Urinary bladder (tissue), 3 donors: ENCODE measurements at regions not wholly inside any gene's neighbourhood (a gene's known extent, or its start where the extent isn't known, plus 50 kb on each side); places are given as distances from the start of the nearest gene placed in this dataset.

Experiments
- DNase-seq: peaks from one replicate; pipeline ENCODE4 v3.0.0-alpha.2; 2015; ENCODE audit errors: extremely low spot score
- H3K27ac ChIP-seq: one replicate; pipeline ENCODE4 v1.5.1; 2013; ENCODE audit warnings: low read depth, mild to moderate bottlenecking, moderate library complexity
- H3K36me3 ChIP-seq: one replicate; pipeline ENCODE4 v1.6.1; 2013; ENCODE audit warnings: mild to moderate bottlenecking, moderate library complexity; ENCODE audit not compliant: insufficient read depth
- H3K4me1 ChIP-seq: one replicate; pipeline ENCODE4 v1.6.1; 2013; ENCODE audit warnings: mild to moderate bottlenecking, moderate library complexity; ENCODE audit not compliant: insufficient read depth
- H3K4me3 ChIP-seq: one replicate; pipeline ENCODE4 v1.5.1; 2013; ENCODE audit warnings: low read depth, low read length
- WGBS: extraction: QIAGEN DNeasy Blood & Tissue Kit; methylation state at CpG from one replicate; pipeline ENCODE4 v1.1.7; 2013; 5-methylcytosine and 5-hydroxymethylcytosine counted together
- donor health status: healthy with polysubstance abuse.
- donor health status: healthy.

- H3K36me3 ChIP-seq = no peaks in the 10 kb centered on the region
- H3K27ac ChIP-seq = no peak overlapping the region
- no peak overlapping the region for H3K4me3 ChIP-seq
- DNase-seq = no peak
- H3K4me1 ChIP-seq = no peaks in the 10 kb centered on the region
Observed at GRCh38 chr3:154743418-154743817, 313.4 kb upstream of the GPR149 start.

GRCh38 chr3:154734468-154734867, 304.5 kb upstream of the GPR149 start:
- Histone ChIP-seq H3K4me3 (no peak overlapping the region), H3K36me3 (no peaks in the 10 kb centered on the region), H3K4me1 (no peaks in the 10 kb centered on the region), H3K27ac (no peak overlapping the region)
- DNase-seq = no peak
- 94% methylated on average over 1 of the region's 1 CpG for WGBS

- no peaks in the 10 kb centered on the region for H3K36me3 ChIP-seq
- no peak overlapping the region for H3K27ac ChIP-seq
- no peak overlapping the region for H3K4me3 ChIP-seq
- no peaks in the 10 kb centered on the region for H3K4me1 ChIP-seq
- no peak for DNase-seq
- WGBS = 27% methylated on average over 1 of the region's 1 CpG
Observed at GRCh38 chr3:154730186-154730585, 300.2 kb upstream of the GPR149 start.

GRCh38 chr3:154729741-154730140, 299.8 kb upstream of the GPR149 start:
- Histone ChIP-seq H3K27ac (no peak overlapping the region), H3K36me3 (no peaks in the 10 kb centered on the region), H3K4me3 (no peak overlapping the region), H3K4me1 (no peaks in the 10 kb centered on the region)
- 63% methylated on average over 2 of the region's 2 CpGs for WGBS
- no peak for DNase-seq

GRCh38 chr3:154728285-154728684, 298.3 kb upstream of the GPR149 start:
- Histone ChIP-seq H3K36me3 (no peaks in the 10 kb centered on the region), H3K4me1 (no peaks in the 10 kb centered on the region), H3K27ac (no peak overlapping the region), H3K4me3 (no peak overlapping the region)
- no peak for DNase-seq
- 82% methylated on average over 1 of the region's 1 CpG for WGBS

GRCh38 chr3:154720921-154721320, 290.9 kb upstream of the GPR149 start:
- no peak overlapping the region for H3K4me3 ChIP-seq
- H3K4me1 ChIP-seq = no peaks in the 10 kb centered on the region
- no peak overlapping the region for H3K27ac ChIP-seq
- WGBS = 83% methylated on average over 1 of the region's 1 CpG
- no peak for DNase-seq
- H3K36me3 ChIP-seq = no peaks in the 10 kb centered on the region

GRCh38 chr3:154718053-154718452, 288.1 kb upstream of the GPR149 start:
- DNase-seq = no peak
- Histone ChIP-seq H3K4me1 (no peaks in the 10 kb centered on the region), H3K4me3 (no peak overlapping the region), H3K36me3 (no peaks in the 10 kb centered on the region), H3K27ac (no peak overlapping the region)
- 62% methylated on average over 1 of the region's 1 CpG for WGBS

- DNase-seq = no peak
- 77% methylated on average over 3 of the region's 3 CpGs for WGBS
Observed at GRCh38 chr3:154716170-154716569, 286.2 kb upstream of the GPR149 start.

GRCh38 chr3:154708554-154708953, 278.6 kb upstream of the GPR149 start:
- Histone ChIP-seq H3K36me3 (no peaks in the 10 kb centered on the region), H3K4me3 (no peak overlapping the region), H3K27ac (no peak overlapping the region), H3K4me1 (no peaks in the 10 kb centered on the region)
- DNase-seq = no peak
- 69% methylated on average over 1 of the region's 1 CpG for WGBS

More at GRCh38 chr3:154716170-154716569, 286.2 kb upstream of the GPR149 start:
- H3K27ac ChIP-seq = no peak overlapping the region
- no peaks in the 10 kb centered on the region for H3K36me3 ChIP-seq
- no peaks in the 10 kb centered on the region for H3K4me1 ChIP-seq
- no peak overlapping the region for H3K4me3 ChIP-seq

- Histone ChIP-seq H3K36me3 (no peaks in the 10 kb centered on the region), H3K27ac (no peak overlapping the region), H3K4me1 (no peaks in the 10 kb centered on the region), H3K4me3 (no peak overlapping the region)
- no peak for DNase-seq
- WGBS = 74% methylated on average over 3 of the region's 3 CpGs
Observed at GRCh38 chr3:154701055-154701454, 271.1 kb upstream of the GPR149 start.

GRCh38 chr3:154690413-154690812, 260.4 kb upstream of the GPR149 start:
- Histone ChIP-seq H3K36me3 (no peaks in the 10 kb centered on the region), H3K4me3 (no peak overlapping the region), H3K27ac (no peak overlapping the region), H3K4me1 (no peaks in the 10 kb centered on the region)
- no peak for DNase-seq

GRCh38 chr3:154684440-154684839, 254.4 kb upstream of the GPR149 start:
- WGBS = 67% methylated on average over 6 of the region's 6 CpGs
- H3K36me3 ChIP-seq = no peaks in the 10 kb centered on the region
- no peak overlapping the region for H3K4me3 ChIP-seq
- H3K4me1 ChIP-seq = no peaks in the 10 kb centered on the region
- DNase-seq = no peak
- H3K27ac ChIP-seq = no peak overlapping the region

GRCh38 chr3:154684021-154684420, 254.0 kb upstream of the GPR149 start:
- DNase-seq = no peak
- Histone ChIP-seq H3K4me1 (no peaks in the 10 kb centered on the region), H3K27ac (no peak overlapping the region), H3K36me3 (no peaks in the 10 kb centered on the region), H3K4me3 (no peak overlapping the region)
- 76% methylated on average over 3 of the region's 3 CpGs for WGBS

- Histone ChIP-seq H3K4me1 (no peaks in the 10 kb centered on the region), H3K4me3 (no peak overlapping the region), H3K27ac (no peak overlapping the region), H3K36me3 (no peaks in the 10 kb centered on the region)
- 69% methylated on average over 1 of the region's 1 CpG for WGBS
- no peak for DNase-seq
Observed at GRCh38 chr3:154678041-154678654, 248.2 kb upstream of the GPR149 start.

GRCh38 chr3:154668835-154669234, 238.8 kb upstream of the GPR149 start:
- 66% methylated on average over 1 of the region's 1 CpG for WGBS
- no peak overlapping the region for H3K27ac ChIP-seq
- H3K4me3 ChIP-seq = no peak overlapping the region
- DNase-seq = no peak
- H3K4me1 ChIP-seq = no peaks in the 10 kb centered on the region
- H3K36me3 ChIP-seq = no peaks in the 10 kb centered on the region
